ENCODE measurements at regions not wholly inside any gene's neighbourhood (a gene's known extent, or its start where the extent isn't known, plus 50 kb on each side); places are given as distances from the start of the nearest gene placed in this dataset.

- TF ChIP-seq, protein P1, sequence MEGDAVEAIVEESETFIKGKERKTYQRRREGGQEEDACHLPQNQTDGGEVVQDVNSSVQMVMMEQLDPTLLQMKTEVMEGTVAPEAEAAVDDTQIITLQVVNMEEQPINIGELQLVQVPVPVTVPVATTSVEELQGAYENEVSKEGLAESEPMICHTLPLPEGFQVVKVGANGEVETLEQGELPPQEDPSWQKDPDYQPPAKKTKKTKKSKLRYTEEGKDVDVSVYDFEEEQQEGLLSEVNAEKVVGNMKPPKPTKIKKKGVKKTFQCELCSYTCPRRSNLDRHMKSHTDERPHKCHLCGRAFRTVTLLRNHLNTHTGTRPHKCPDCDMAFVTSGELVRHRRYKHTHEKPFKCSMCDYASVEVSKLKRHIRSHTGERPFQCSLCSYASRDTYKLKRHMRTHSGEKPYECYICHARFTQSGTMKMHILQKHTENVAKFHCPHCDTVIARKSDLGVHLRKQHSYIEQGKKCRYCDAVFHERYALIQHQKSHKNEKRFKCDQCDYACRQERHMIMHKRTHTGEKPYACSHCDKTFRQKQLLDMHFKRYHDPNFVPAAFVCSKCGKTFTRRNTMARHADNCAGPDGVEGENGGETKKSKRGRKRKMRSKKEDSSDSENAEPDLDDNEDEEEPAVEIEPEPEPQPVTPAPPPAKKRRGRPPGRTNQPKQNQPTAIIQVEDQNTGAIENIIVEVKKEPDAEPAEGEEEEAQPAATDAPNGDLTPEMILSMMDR (IDR thresholded peaks at IDR 0.05; ENCODE audit: unreplicated experiment) = no peak
- no peak overlapping the region for H3K27ac Mint-ChIP-seq (ENCODE audit: unreplicated experiment)
- no peak for DNase-seq
- CTCF ChIA-PET = interaction anchor here (0.9 to 2.1 kb wide), 5 partner anchors 19 to 464 kb away, joined by 3 to 4 read pairs (median 4); partner anchors contain the start of gene PDE1C
- BruUV-seq (replicated peaks) = no TSS peak
- no peaks in the 10 kb centered on the region for H3K36me3 Mint-ChIP-seq (ENCODE audit: insufficient read depth, unreplicated experiment)
- H3K4me3 Mint-ChIP-seq (ENCODE audit: low read depth, unreplicated experiment) = no peak overlapping the region
- H3K4me1 Mint-ChIP-seq (ENCODE audit: low read depth, unreplicated experiment) = no peaks in the 10 kb centered on the region
- H3K9me3 Mint-ChIP-seq (ENCODE audit: low read depth, unreplicated experiment) = no peaks in the 10 kb centered on the region
- intact Hi-C loops (cut with micrococcal nuclease; ENCODE audit: unreplicated experiment) = no loop called here
- no peaks in the 10 kb centered on the region for H3K27me3 Mint-ChIP-seq (ENCODE audit: unreplicated experiment)
Observed at GRCh38 chr7:32143301-32143700, 73.1 kb upstream of the PDE1C start.

GRCh38 chr7:32142649-32143048 is 72.4 kb upstream of the PDE1C start:
- DNase-seq = no peak
- H3K4me3 Mint-ChIP-seq (ENCODE audit: low read depth, unreplicated experiment) = no peak overlapping the region

DNA sequence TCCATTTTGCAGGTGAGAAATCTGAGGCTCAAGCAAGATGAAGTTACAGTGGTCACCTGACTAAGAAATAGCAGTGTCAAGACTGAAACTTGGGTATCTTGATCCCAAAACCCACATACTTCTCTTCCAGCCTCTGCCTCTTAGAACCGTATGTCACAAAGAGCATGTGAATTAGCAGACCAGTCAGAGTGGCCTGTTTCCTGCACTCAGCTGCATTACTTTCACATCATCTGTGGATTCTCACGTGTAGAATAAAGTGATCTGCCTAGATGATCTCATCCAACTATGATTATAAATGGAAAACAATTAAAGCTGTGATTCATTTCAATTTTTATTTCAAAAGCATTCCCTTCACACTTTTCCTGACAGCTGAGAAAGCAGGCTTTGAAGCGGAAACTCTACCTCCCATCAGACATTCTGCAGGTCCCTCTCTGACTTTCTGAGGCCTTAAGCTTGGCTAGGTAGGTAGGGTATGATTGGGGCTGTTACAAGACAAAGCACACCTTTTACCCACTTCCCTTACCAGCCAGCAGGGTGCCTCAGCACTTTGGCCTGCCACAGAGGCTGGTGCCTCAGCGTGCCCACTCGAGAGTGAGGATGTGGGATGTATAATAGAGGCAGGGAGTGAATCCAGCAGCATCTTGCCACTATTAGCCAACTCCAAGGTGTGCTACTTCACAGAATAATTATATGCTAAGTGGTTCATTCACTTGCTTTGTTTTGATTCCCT is 70.2 kb upstream of the PDE1C start:
- intact Hi-C loops (cut with micrococcal nuclease; ENCODE audit: unreplicated experiment) = no loop called here
- TF ChIP-seq, protein P1 (IDR thresholded peaks at IDR 0.05; ENCODE audit: unreplicated experiment) = no peak
- Mint-ChIP-seq H3K36me3 (ENCODE audit: insufficient read depth, unreplicated experiment) (no peaks in the 10 kb centered on the region), H3K4me3 (ENCODE audit: low read depth, unreplicated experiment) (no peak overlapping the region), H3K27ac (ENCODE audit: unreplicated experiment) (no peak overlapping the region), H3K4me1 (ENCODE audit: low read depth, unreplicated experiment) (no peaks in the 10 kb centered on the region), H3K27me3 (ENCODE audit: unreplicated experiment) (no peaks in the 10 kb centered on the region), H3K9me3 (ENCODE audit: low read depth, unreplicated experiment) (no peaks in the 10 kb centered on the region)
- CTCF ChIA-PET = interaction anchor here (1.2 to 1.4 kb wide), 3 partner anchors 24 to 70 kb away, joined by 3 read pairs; partner anchors contain the start of gene PDE1C
- no peak for DNase-seq
- BruUV-seq (replicated peaks) = no TSS peak

More at GRCh38 chr7:32142649-32143048, 72.4 kb upstream of the PDE1C start:
- no TSS peak for BruUV-seq (replicated peaks)
- intact Hi-C loops (cut with micrococcal nuclease; ENCODE audit: unreplicated experiment) = no loop called here
- Mint-ChIP-seq H3K36me3 (ENCODE audit: insufficient read depth, unreplicated experiment) (no peaks in the 10 kb centered on the region), H3K27me3 (ENCODE audit: unreplicated experiment) (no peaks in the 10 kb centered on the region), H3K27ac (ENCODE audit: unreplicated experiment) (no peak overlapping the region), H3K4me1 (ENCODE audit: low read depth, unreplicated experiment) (no peaks in the 10 kb centered on the region), H3K9me3 (ENCODE audit: low read depth, unreplicated experiment) (no peaks in the 10 kb centered on the region)
- TF ChIP-seq, protein P1 (IDR thresholded peaks at IDR 0.05; ENCODE audit: unreplicated experiment) = no peak
- CTCF ChIA-PET = interaction anchor here (1.1 to 1.7 kb wide), 3 partner anchors 20 to 463 kb away, joined by 3 to 4 read pairs (median 3); no protein-coding TSS in a partner anchor

- TF ChIP-seq, protein P1 (IDR thresholded peaks at IDR 0.05; ENCODE audit: unreplicated experiment) = no peak
- Mint-ChIP-seq H3K36me3 (ENCODE audit: insufficient read depth, unreplicated experiment) (no peaks in the 10 kb centered on the region), H3K4me3 (ENCODE audit: low read depth, unreplicated experiment) (no peak overlapping the region), H3K27me3 (ENCODE audit: unreplicated experiment) (no peaks in the 10 kb centered on the region), H3K9me3 (ENCODE audit: low read depth, unreplicated experiment) (peaks cover 12% of the 10 kb centered on the region), H3K27ac (ENCODE audit: unreplicated experiment) (no peak overlapping the region), H3K4me1 (ENCODE audit: low read depth, unreplicated experiment) (no peaks in the 10 kb centered on the region)
- no peak for DNase-seq
- CTCF ChIA-PET = no interaction called here
- no TSS peak for BruUV-seq (replicated peaks)
- intact Hi-C loops (cut with micrococcal nuclease; ENCODE audit: unreplicated experiment) = no loop called here
Observed at GRCh38 chr7:32137059-32137458, 66.9 kb upstream of the PDE1C start.
